Mucosa of descending colon (tissue), 3 donors: ENCODE measurements at regions not wholly inside any gene's neighbourhood (a gene's known extent, or its start where the extent isn't known, plus 50 kb on each side); places are given as distances from the start of the nearest gene placed in this dataset.

Experiments
- ATAC-seq: fragments of 200-7000 bp; cut with Tn5 transposase; one replicate; pipeline ENCODE4 v1.9.1; 2020; ENCODE audit warnings: mild to moderate bottlenecking, moderate library complexity
- DNase-seq, 3 donors: peaks; one replicate each; pipeline ENCODE4 v3.0.0-alpha.2; 2020
- H3K36me3 ChIP-seq: fragments of 200-600 bp; one replicate; pipeline ENCODE4 v1.8.0; 2021; ENCODE audit warnings: low read depth, mild to moderate bottlenecking
- H3K4me1 ChIP-seq: fragments of 200-600 bp; one replicate; pipeline ENCODE4 v1.8.0; 2021; ENCODE audit warnings: low read depth, mild to moderate bottlenecking
- H3K4me3 ChIP-seq: fragments of 200-600 bp; one replicate; pipeline ENCODE4 v1.8.0; 2021; ENCODE audit warnings: mild to moderate bottlenecking
- H3K9me3 ChIP-seq: fragments of 200-600 bp; one replicate; pipeline ENCODE4 v1.8.0; 2021; ENCODE audit warnings: mild to moderate bottlenecking
- intact Hi-C, 2 donors: fragments of 100-400 bp; cut with DNase I in 1 of 2; cut with micrococcal nuclease in 1 of 2; formaldehyde crosslinking; loops; one replicate each; pipeline versions ENCODE4 v1.11.0 to v1.11.1; 2022; cut with DNase I, micrococcal nuclease
- TF ChIP-seq, protein P1 (sequence below): fragments of 200-600 bp; IDR thresholded peaks from one replicate; pipeline ENCODE4 v1.8.0; 2022; ENCODE audit warnings: antibody characterized with exemption, mild to moderate bottlenecking
- donor health status: DM: no; HTN: no; CAD: no; lungs with moderate emphysema.
- donor health status: DM: no; HTN: no; CAD: no.
- donor health status: DM: no; HTN: yes; CAD: no.

GRCh38 chr1:48052923-48053291 lies 55.7 kb upstream of the TRABD2B start:
- no peaks in the 10 kb centered on the region for H3K9me3 ChIP-seq
- DNase-seq (no peak), ATAC-seq (no peak)
- no peaks in the 10 kb centered on the region for H3K36me3 ChIP-seq
- peaks cover 6% of the 10 kb centered on the region for H3K4me1 ChIP-seq
- TF ChIP-seq, protein P1, sequence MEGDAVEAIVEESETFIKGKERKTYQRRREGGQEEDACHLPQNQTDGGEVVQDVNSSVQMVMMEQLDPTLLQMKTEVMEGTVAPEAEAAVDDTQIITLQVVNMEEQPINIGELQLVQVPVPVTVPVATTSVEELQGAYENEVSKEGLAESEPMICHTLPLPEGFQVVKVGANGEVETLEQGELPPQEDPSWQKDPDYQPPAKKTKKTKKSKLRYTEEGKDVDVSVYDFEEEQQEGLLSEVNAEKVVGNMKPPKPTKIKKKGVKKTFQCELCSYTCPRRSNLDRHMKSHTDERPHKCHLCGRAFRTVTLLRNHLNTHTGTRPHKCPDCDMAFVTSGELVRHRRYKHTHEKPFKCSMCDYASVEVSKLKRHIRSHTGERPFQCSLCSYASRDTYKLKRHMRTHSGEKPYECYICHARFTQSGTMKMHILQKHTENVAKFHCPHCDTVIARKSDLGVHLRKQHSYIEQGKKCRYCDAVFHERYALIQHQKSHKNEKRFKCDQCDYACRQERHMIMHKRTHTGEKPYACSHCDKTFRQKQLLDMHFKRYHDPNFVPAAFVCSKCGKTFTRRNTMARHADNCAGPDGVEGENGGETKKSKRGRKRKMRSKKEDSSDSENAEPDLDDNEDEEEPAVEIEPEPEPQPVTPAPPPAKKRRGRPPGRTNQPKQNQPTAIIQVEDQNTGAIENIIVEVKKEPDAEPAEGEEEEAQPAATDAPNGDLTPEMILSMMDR = no peak
- H3K4me3 ChIP-seq = no peak overlapping the region
- intact Hi-C loops = no loop called here

GRCh38 chr1:48051466-48052126 lies 54.4 kb upstream of the TRABD2B start:
- no peak overlapping the region for H3K4me3 ChIP-seq
- TF ChIP-seq, protein P1 = no peak
- peaks cover 6% of the 10 kb centered on the region for H3K4me1 ChIP-seq
- DNase-seq = no peak
- ATAC-seq = no peak
- intact Hi-C loops = no loop called here
- no peaks in the 10 kb centered on the region for H3K36me3 ChIP-seq
- no peaks in the 10 kb centered on the region for H3K9me3 ChIP-seq

GRCh38 chr1:48049823-48050535 lies 52.8 kb upstream of the TRABD2B start:
- H3K4me1 ChIP-seq = peaks cover 6% of the 10 kb centered on the region
- H3K9me3 ChIP-seq = no peaks in the 10 kb centered on the region
- no peaks in the 10 kb centered on the region for H3K36me3 ChIP-seq
- intact Hi-C loops = no loop called here
- ATAC-seq = no peak
- DNase-seq = no peak
- no peak overlapping the region for H3K4me3 ChIP-seq
- TF ChIP-seq, protein P1 = no peak

- no peak for ATAC-seq
- no peak for DNase-seq
- intact Hi-C loops = no loop called here
- no peaks in the 10 kb centered on the region for H3K36me3 ChIP-seq
- H3K4me1 ChIP-seq = peaks cover 6% of the 10 kb centered on the region
- TF ChIP-seq, protein P1 = no peak
- no peak overlapping the region for H3K4me3 ChIP-seq
- no peaks in the 10 kb centered on the region for H3K9me3 ChIP-seq
Observed at GRCh38 chr1:48048980-48049379, 51.8 kb upstream of the TRABD2B start.

DNA sequence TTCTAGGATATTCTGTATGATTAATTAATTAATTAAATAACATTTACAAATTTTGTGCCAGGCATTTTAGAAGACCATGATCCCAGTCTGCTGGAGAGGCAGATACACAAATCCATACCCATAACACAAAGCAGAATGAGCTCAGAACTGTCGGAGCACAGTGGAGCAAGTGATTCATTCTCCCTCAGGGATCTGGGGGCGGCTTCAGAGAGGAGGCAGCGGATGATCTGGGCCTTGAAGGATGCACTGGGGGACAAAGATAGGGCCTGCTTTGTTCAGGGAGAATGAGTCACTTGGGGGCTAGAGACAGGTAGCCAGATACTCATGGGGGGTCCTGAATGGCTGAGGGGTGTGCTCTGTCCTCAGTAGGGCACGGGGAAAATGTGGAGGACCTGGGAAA lies 50.9 kb upstream of the TRABD2B start:
- TF ChIP-seq, protein P1 = no peak
- intact Hi-C loops = no loop called here

More for the DNA sequence above, 50.9 kb upstream of the TRABD2B start:
- H3K4me1 ChIP-seq = peaks cover 6% of the 10 kb centered on the region
- no peak overlapping the region for H3K4me3 ChIP-seq
- ATAC-seq (no peak), DNase-seq (no peak)
- H3K9me3 ChIP-seq = no peaks in the 10 kb centered on the region
- no peaks in the 10 kb centered on the region for H3K36me3 ChIP-seq
